ENCODE measurements at regions not wholly inside any gene's neighbourhood (a gene's known extent, or its start where the extent isn't known, plus 50 kb on each side); places are given as distances from the start of the nearest gene placed in this dataset.

GRCh38 chr14:83969998-83970397 is 1559.9 kb upstream of the FLRT2 start:
- H3K9me3 ChIP-seq = no peaks in the 10 kb centered on the region
- DNase-seq (ENCODE audit: extremely low spot score in 2 of 2) = no peak
- no peaks in the 10 kb centered on the region for H3K36me3 ChIP-seq
- no peaks in the 10 kb centered on the region for H3K27me3 ChIP-seq
- TF ChIP-seq POLR2A (IDR thresholded peaks at IDR 0.05) (no peak), POLR2AphosphoS5 (IDR thresholded peaks at IDR 0.05; ENCODE audit: insufficient read depth in 1 of 2, low read depth in 1 of 2) (no peak)
- TF ChIP-seq, protein P1, sequence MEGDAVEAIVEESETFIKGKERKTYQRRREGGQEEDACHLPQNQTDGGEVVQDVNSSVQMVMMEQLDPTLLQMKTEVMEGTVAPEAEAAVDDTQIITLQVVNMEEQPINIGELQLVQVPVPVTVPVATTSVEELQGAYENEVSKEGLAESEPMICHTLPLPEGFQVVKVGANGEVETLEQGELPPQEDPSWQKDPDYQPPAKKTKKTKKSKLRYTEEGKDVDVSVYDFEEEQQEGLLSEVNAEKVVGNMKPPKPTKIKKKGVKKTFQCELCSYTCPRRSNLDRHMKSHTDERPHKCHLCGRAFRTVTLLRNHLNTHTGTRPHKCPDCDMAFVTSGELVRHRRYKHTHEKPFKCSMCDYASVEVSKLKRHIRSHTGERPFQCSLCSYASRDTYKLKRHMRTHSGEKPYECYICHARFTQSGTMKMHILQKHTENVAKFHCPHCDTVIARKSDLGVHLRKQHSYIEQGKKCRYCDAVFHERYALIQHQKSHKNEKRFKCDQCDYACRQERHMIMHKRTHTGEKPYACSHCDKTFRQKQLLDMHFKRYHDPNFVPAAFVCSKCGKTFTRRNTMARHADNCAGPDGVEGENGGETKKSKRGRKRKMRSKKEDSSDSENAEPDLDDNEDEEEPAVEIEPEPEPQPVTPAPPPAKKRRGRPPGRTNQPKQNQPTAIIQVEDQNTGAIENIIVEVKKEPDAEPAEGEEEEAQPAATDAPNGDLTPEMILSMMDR (IDR thresholded peaks at IDR 0.05) = no peak
- no peaks in the 10 kb centered on the region for H3K4me1 ChIP-seq
- H3K4me3 ChIP-seq = no peak overlapping the region
- intact Hi-C loops (cut with DNase I) = no loop called here
- no peak overlapping the region for H3K27ac ChIP-seq

- H3K36me3 ChIP-seq = no peaks in the 10 kb centered on the region
- H3K27me3 ChIP-seq = no peaks in the 10 kb centered on the region
- no peak for DNase-seq (ENCODE audit: extremely low spot score in 2 of 2)
- intact Hi-C loops (cut with DNase I) = no loop called here
- H3K4me1 ChIP-seq = peaks cover 9% of the 10 kb centered on the region
- TF ChIP-seq POLR2A (IDR thresholded peaks at IDR 0.05) (no peak), POLR2AphosphoS5 (IDR thresholded peaks at IDR 0.05; ENCODE audit: insufficient read depth in 1 of 2, low read depth in 1 of 2) (no peak)
- TF ChIP-seq, protein P1 (IDR thresholded peaks at IDR 0.05) = no peak
- H3K4me3 ChIP-seq = no peak overlapping the region
- H3K27ac ChIP-seq = no peak overlapping the region
- no peaks in the 10 kb centered on the region for H3K9me3 ChIP-seq
These were observed 1557.3 kb upstream of the FLRT2 start for GRCh38 chr14:83972631-83973030.

DNA sequence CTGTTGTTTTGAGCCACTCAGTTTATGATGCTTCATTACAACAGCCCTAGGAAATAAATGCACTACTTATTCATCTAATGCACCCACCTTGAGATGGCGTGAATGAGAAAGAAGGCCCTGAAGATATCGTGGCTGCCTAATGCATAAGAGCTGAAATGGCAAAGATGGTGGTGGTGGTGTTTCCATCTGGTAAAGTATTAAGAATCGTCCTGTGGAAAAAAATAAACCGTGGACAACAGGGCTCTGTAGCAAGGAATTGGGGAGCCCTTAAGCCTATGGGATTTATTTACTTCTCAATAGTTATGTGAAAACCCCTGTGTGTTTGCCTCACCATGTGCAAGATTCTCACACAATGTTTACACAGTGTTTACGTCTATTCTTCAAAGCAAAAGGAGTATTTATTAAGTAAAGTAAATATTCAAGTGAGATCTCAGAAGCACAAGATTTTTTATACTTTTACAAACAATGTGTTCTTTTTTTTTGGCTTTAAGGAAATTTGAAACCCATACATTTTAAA is 1555.2 kb upstream of the FLRT2 start:
- Histone ChIP-seq H3K27me3 (no peaks in the 10 kb centered on the region), H3K4me1 (peaks cover 9% of the 10 kb centered on the region), H3K9me3 (no peaks in the 10 kb centered on the region), H3K4me3 (no peak overlapping the region), H3K36me3 (no peaks in the 10 kb centered on the region), H3K27ac (no peak overlapping the region)
- no peak for TF ChIP-seq POLR2AphosphoS5 (IDR thresholded peaks at IDR 0.05; ENCODE audit: insufficient read depth in 1 of 2, low read depth in 1 of 2)
- no peak for TF ChIP-seq POLR2A (IDR thresholded peaks at IDR 0.05)
- TF ChIP-seq, protein P1 (IDR thresholded peaks at IDR 0.05) = no peak
- intact Hi-C loops (cut with DNase I) = no loop called here
- no peak for DNase-seq (ENCODE audit: extremely low spot score in 2 of 2)

DNA sequence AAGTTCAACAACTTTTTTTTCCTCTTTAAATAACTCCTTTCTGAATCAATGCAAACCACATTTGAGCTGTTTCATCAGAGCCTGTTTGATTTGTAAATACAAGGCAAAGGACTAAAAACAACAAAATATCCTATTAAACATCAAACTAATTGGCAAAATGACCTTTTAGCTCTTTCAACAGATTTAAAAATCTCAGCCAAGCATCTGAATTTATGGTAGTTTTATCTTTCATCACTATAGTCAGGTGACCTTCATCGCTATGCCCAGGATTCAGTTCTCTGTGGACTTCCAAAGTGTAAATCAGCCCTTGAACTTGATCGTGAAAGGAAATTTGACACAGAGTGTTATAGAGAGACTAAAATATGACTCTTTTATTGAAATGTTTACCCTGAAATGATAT is 1554.5 kb upstream of the FLRT2 start:
- Histone ChIP-seq H3K4me3 (no peak overlapping the region), H3K9me3 (no peaks in the 10 kb centered on the region), H3K36me3 (no peaks in the 10 kb centered on the region), H3K27ac (no peak overlapping the region), H3K27me3 (no peaks in the 10 kb centered on the region), H3K4me1 (peaks cover 9% of the 10 kb centered on the region)
- no peak for TF ChIP-seq POLR2A (IDR thresholded peaks at IDR 0.05)
- TF ChIP-seq, protein P1 (IDR thresholded peaks at IDR 0.05) = no peak
- TF ChIP-seq POLR2AphosphoS5 (IDR thresholded peaks at IDR 0.05; ENCODE audit: insufficient read depth in 1 of 2, low read depth in 1 of 2) = no peak
- intact Hi-C loops (cut with DNase I) = no loop called here
- DNase-seq (ENCODE audit: extremely low spot score in 2 of 2) = no peak

DNA sequence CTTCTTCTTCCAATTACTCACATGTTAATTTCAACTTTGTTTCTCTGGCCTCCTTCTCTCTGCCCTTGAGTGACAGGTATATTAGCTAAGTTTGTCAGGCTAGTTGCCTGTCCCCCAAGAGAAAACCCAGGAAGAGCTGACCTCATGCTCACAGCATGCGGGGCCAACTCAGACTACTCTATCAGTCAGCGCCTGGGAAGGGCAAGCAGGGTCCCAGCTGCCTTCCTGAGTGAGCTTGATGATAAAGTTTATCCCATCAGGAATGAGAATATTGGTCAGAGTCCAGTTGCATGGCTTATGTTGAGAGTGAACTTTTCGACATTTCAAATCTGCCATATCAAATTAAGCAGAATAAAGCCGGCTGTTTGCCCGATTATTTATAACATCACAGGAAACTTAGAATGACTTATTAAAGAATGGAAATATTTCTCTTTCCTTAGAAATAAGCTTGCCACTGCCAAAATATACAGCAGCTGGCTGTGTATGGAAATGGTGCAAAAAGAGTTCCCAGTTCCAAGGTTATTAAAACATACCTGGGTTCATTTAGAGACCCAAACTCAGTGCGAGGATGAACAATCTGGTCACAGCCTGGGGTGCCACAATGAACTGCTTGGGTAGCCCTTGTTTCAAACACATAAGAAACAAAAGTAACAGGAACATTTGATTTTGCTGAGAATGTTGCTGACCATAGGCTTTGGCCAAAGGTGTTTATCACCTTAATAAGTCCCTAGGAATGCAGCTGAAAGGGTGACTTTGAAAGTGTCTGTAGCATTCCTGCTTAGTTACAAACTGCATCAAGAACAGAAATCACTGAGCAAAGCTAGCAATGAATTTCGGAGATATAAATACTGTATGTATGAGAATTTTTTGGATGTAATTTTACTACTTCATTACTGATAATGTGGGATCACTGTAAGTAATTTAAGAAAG is 1553.8 kb upstream of the FLRT2 start:
- no peaks in the 10 kb centered on the region for H3K9me3 ChIP-seq
- H3K27ac ChIP-seq = no peak overlapping the region
- no peaks in the 10 kb centered on the region for H3K36me3 ChIP-seq
- no peaks in the 10 kb centered on the region for H3K27me3 ChIP-seq
- intact Hi-C loops (cut with DNase I) = no loop called here
- H3K4me3 ChIP-seq = no peak overlapping the region
- TF ChIP-seq POLR2A (IDR thresholded peaks at IDR 0.05) (no peak), POLR2AphosphoS5 (IDR thresholded peaks at IDR 0.05; ENCODE audit: insufficient read depth in 1 of 2, low read depth in 1 of 2) (no peak)
- TF ChIP-seq, protein P1 (IDR thresholded peaks at IDR 0.05) = no peak
- no peak for DNase-seq (ENCODE audit: extremely low spot score in 2 of 2)
- peaks cover 9% of the 10 kb centered on the region for H3K4me1 ChIP-seq

Measured in vagina (tissue), 2 donors.